Stimulated activated CD8-positive, alpha-beta memory T cell treated with anti-CD3 and anti-CD28 coated beads, Interleukin-2, amount 100 ng/mL, for 1 hour (primary cell): ENCODE measurements at regions not wholly inside any gene's neighbourhood (a gene's known extent, or its start where the extent isn't known, plus 50 kb on each side); places are given as distances from the start of the nearest gene placed in this dataset.

Source experiments
- DNase-seq, 2 donors: peaks; one replicate each; pipeline ENCODE4 v3.0.0-alpha.2; 2020; ENCODE audit warnings: low read depth in 2 of 2

- no peak for DNase-seq
These were observed 101.5 kb downstream of the KCTD15 start for GRCh38 chr19:33898062-33898677.

GRCh38 chr19:33900817-33901216 is 104.1 kb downstream of the KCTD15 start:
- no peak for DNase-seq

GRCh38 chr19:33902395-33902794 is 105.7 kb downstream of the KCTD15 start:
- no peak for DNase-seq

- no peak for DNase-seq
These were observed 106.3 kb downstream of the KCTD15 start for GRCh38 chr19:33902802-33903488.

- DNase-seq: no peak
These were observed 106.8 kb downstream of the KCTD15 start for GRCh38 chr19:33903489-33903850.

GRCh38 chr19:33904681-33905080 is 108.0 kb downstream of the KCTD15 start:
- DNase-seq: no peak

- no peak for DNase-seq
These were observed 108.8 kb downstream of the KCTD15 start for GRCh38 chr19:33905473-33905936.

- DNase-seq: no peak
These were observed 109.4 kb downstream of the KCTD15 start for GRCh38 chr19:33905937-33906577.

GRCh38 chr19:33906578-33907335 is 110.1 kb downstream of the KCTD15 start:
- DNase-seq: no peak

GRCh38 chr19:33910922-33911321 is 114.3 kb downstream of the KCTD15 start:
- no peak for DNase-seq

GRCh38 chr19:33914599-33914998 is 117.9 kb downstream of the KCTD15 start:
- DNase-seq: no peak

GRCh38 chr19:33916792-33917191 is 120.1 kb downstream of the KCTD15 start:
- DNase-seq: no peak

GRCh38 chr19:33919291-33919690 is 122.6 kb downstream of the KCTD15 start:
- DNase-seq: no peak

- DNase-seq: no peak
These were observed 124.5 kb downstream of the KCTD15 start for GRCh38 chr19:33921165-33921564.

- no peak for DNase-seq
These were observed 129.6 kb downstream of the KCTD15 start for GRCh38 chr19:33926306-33926705.

GRCh38 chr19:33927789-33928457 is 131.3 kb downstream of the KCTD15 start:
- DNase-seq: no peak

- DNase-seq: no peak
These were observed 131.8 kb downstream of the KCTD15 start for GRCh38 chr19:33928458-33928950.

GRCh38 chr19:33933931-33934330 is 137.3 kb downstream of the KCTD15 start:
- DNase-seq: no peak

GRCh38 chr19:33938821-33939220 is 142.2 kb downstream of the KCTD15 start:
- no peak for DNase-seq

GRCh38 chr19:33941133-33941532 is 144.5 kb downstream of the KCTD15 start:
- DNase-seq: no peak

- no peak for DNase-seq
These were observed 150.0 kb downstream of the KCTD15 start for GRCh38 chr19:33946535-33947264.
